ENCODE measurements at regions not wholly inside any gene's neighbourhood (a gene's known extent, or its start where the extent isn't known, plus 50 kb on each side); places are given as distances from the start of the nearest gene placed in this dataset.

DNA sequence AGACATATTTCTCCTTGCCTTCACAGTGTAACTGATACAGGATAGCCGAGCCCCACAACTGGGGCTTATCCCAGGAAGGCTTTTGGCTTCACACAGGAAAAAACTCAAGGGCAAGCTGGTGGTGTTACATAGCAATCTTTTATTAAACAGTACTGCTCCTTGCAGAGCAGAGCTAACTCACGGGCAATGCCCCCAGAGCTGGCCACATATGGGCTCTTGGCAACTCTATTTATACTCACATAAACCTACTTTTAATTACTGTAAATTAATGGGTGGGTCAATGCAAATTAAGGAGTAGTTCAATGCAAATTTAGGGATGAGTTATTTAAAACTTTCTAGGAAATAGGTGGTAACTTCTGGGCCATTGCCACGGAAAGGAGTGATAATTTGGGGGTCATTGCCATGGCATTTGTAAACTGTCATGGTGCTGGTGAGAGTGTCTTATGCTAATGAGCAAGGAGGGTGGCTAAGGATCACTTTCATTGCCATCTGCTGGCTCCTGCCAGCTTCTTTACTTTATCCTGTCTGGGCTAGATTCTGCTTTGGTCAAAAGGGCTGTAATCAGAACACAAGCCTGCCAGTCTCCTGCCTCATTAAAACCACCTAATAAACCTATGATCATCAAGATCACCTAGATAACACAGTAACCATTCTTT lies 288.8 kb downstream of the CENPC start:
- TF ChIP-seq, protein P1, sequence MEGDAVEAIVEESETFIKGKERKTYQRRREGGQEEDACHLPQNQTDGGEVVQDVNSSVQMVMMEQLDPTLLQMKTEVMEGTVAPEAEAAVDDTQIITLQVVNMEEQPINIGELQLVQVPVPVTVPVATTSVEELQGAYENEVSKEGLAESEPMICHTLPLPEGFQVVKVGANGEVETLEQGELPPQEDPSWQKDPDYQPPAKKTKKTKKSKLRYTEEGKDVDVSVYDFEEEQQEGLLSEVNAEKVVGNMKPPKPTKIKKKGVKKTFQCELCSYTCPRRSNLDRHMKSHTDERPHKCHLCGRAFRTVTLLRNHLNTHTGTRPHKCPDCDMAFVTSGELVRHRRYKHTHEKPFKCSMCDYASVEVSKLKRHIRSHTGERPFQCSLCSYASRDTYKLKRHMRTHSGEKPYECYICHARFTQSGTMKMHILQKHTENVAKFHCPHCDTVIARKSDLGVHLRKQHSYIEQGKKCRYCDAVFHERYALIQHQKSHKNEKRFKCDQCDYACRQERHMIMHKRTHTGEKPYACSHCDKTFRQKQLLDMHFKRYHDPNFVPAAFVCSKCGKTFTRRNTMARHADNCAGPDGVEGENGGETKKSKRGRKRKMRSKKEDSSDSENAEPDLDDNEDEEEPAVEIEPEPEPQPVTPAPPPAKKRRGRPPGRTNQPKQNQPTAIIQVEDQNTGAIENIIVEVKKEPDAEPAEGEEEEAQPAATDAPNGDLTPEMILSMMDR (IDR thresholded peaks at IDR 0.05; ENCODE audit: low read length): no peak
- TF ChIP-seq EZH2 (optimal IDR thresholded peaks at IDR 0.05; ENCODE audit: low read depth, low read length): no peak

Measured in MM.1S (cell line).